Right cardiac atrium (tissue), 5 donors: ENCODE measurements at regions not wholly inside any gene's neighbourhood (a gene's known extent, or its start where the extent isn't known, plus 50 kb on each side); places are given as distances from the start of the nearest gene placed in this dataset.

Experiments used
- ATAC-seq, 2 donors: fragments of 200-7000 bp; cut with Tn5 transposase; one replicate each; pipeline versions ENCODE4 v1.8.0 to v1.9.1; 2020; ENCODE audit warnings: moderate library complexity in 2 of 2, mild to moderate bottlenecking in 1 of 2
- DNase-seq, 3 donors: peaks; one replicate each; pipeline ENCODE4 v3.0.0-alpha.2; 2020
- H3K27ac ChIP-seq: one replicate; pipeline ENCODE4 v1.5.1; 2013; ENCODE audit warnings: mild to moderate bottlenecking, low read length, control low read depth, moderate library complexity
- H3K27me3 ChIP-seq: one replicate; pipeline ENCODE4 v1.6.1; 2013; ENCODE audit not compliant: control insufficient read depth, insufficient read depth
- H3K4me1 ChIP-seq: one replicate; pipeline ENCODE4 v1.6.1; 2013; ENCODE audit warnings: low read length; ENCODE audit not compliant: control insufficient read depth, insufficient read depth
- H3K4me3 ChIP-seq: one replicate; pipeline ENCODE4 v1.5.1; 2013; ENCODE audit warnings: low read length, control low read depth
- H3K9me3 ChIP-seq: one replicate; pipeline ENCODE4 v1.6.1; 2013; ENCODE audit warnings: low read length; ENCODE audit not compliant: control insufficient read depth
- WGBS: extraction: QIAGEN DNeasy Blood & Tissue Kit; methylation state at CpG from one replicate; pipeline ENCODE4 v1.1.7; 2013; 5-methylcytosine and 5-hydroxymethylcytosine counted together
- intact Hi-C, 4 donors: fragments of 100-400 bp; cut with DNase I; formaldehyde crosslinking; loops; one replicate each; pipeline versions ENCODE4 v1.11.0 to v1.14.0; 2022 to 2023
- donor health status: healthy with polysubstance abuse.
- donor health status: DM: no; HTN: yes; CAD: no.
- donor health status: DM: no; HTN: no; CAD: no.
- donor health status: DM: no; HTN: yes; CAD: no; lungs with severe emphysema.
- donor health status: DM: yes; HTN: yes; CAD: no.

GRCh38 chr18:34978533-34978893, 62.7 kb upstream of the MAPRE2 start:
- Histone ChIP-seq H3K27ac (no peak overlapping the region), H3K9me3 (no peaks in the 10 kb centered on the region), H3K4me1 (no peaks in the 10 kb centered on the region), H3K4me3 (peak overlapping the region; percentile 79), H3K27me3 (no peaks in the 10 kb centered on the region)
- intact Hi-C loops: loop anchor here in 1 of 4 donors (10.0 kb wide), 1 partner anchor 64 kb away; no protein-coding TSS in a partner anchor
- WGBS: 0% methylated on average over 5 of the region's 5 CpGs
- DNase-seq: no peak
- ATAC-seq: no peak

- peak overlapping the region; percentile 82 for H3K27ac ChIP-seq
- WGBS: under 1% methylated on average over 9 of the region's 9 CpGs
Observed at GRCh38 chr18:34978953-34979608, 62.1 kb upstream of the MAPRE2 start.

GRCh38 chr18:34981487-34981886, 59.7 kb upstream of the MAPRE2 start:
- no peaks in the 10 kb centered on the region for H3K4me1 ChIP-seq
- no peak for DNase-seq

More at GRCh38 chr18:34978953-34979608, 62.1 kb upstream of the MAPRE2 start:
- ATAC-seq: peak; percentile 89 to 94
- Histone ChIP-seq H3K4me1 (no peaks in the 10 kb centered on the region), H3K9me3 (no peaks in the 10 kb centered on the region), H3K4me3 (peak overlapping the region; percentile 79), H3K27me3 (no peaks in the 10 kb centered on the region)
- intact Hi-C loops: loop anchor here in 1 of 4 donors (10.0 kb wide), 1 partner anchor 64 kb away; no protein-coding TSS in a partner anchor
- DNase-seq: peak; percentile 51 to 66 (median 60)

GRCh38 chr18:34985963-34986362, 55.2 kb upstream of the MAPRE2 start:
- no peaks in the 10 kb centered on the region for H3K27me3 ChIP-seq
- H3K9me3 ChIP-seq: no peaks in the 10 kb centered on the region
- no peak overlapping the region for H3K27ac ChIP-seq
- H3K4me1 ChIP-seq: peaks cover 2% of the 10 kb centered on the region
- no peak overlapping the region for H3K4me3 ChIP-seq
- WGBS: 91% methylated on average over 2 of the region's 2 CpGs
- DNase-seq (no peak), ATAC-seq (no peak)
- intact Hi-C loops: no loop called here

More at GRCh38 chr18:34981487-34981886, 59.7 kb upstream of the MAPRE2 start:
- no peak overlapping the region for H3K27ac ChIP-seq
- no peaks in the 10 kb centered on the region for H3K27me3 ChIP-seq
- WGBS: 93% methylated on average over 2 of the region's 2 CpGs
- no peak for ATAC-seq
- H3K4me3 ChIP-seq: no peak overlapping the region
- no peaks in the 10 kb centered on the region for H3K9me3 ChIP-seq
- intact Hi-C loops: loop anchor here in 1 of 4 donors (5.0 kb wide), 1 partner anchor 109 kb away; no protein-coding TSS in a partner anchor

- peak; percentile 36 to 39 for ATAC-seq
- Histone ChIP-seq H3K27me3 (no peaks in the 10 kb centered on the region), H3K27ac (no peak overlapping the region), H3K4me1 (peaks cover 3% of the 10 kb centered on the region), H3K4me3 (no peak overlapping the region), H3K9me3 (no peaks in the 10 kb centered on the region)
- intact Hi-C loops: no loop called here
- 65% methylated on average over 4 of the region's 4 CpGs for WGBS
- DNase-seq: no peak
Observed at GRCh38 chr18:34990597-34990996, 50.6 kb upstream of the MAPRE2 start.

DNA sequence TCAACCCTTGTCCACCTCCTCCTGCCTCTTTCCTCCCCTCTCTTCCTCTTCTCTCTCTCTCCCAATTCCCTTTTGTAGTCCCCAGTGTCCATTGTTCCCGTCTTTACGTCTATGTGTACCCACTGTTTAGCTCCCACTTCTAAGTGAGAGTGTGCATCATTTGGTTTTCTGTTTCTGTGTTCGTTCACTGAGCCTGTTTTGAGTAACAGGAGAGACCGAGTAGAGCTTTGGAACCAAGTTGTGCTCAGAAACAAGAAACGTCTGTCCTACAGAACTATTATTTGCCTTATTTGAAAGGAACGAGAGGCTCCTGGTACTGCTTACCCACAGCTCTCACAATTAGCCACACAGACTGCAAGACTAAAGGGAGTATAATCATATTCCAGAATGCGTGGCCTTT, 50.1 kb upstream of the MAPRE2 start:
- Histone ChIP-seq H3K4me3 (no peak overlapping the region), H3K27ac (no peak overlapping the region), H3K9me3 (no peaks in the 10 kb centered on the region), H3K4me1 (peaks cover 3% of the 10 kb centered on the region), H3K27me3 (no peaks in the 10 kb centered on the region)
- DNase-seq: no peak
- no peak for ATAC-seq
- WGBS: 88% methylated on average over 7 of the region's 7 CpGs
- intact Hi-C loops: no loop called here
